GM19238 (cell line): ENCODE measurements at regions not wholly inside any gene's neighbourhood (a gene's known extent, or its start where the extent isn't known, plus 50 kb on each side); places are given as distances from the start of the nearest gene placed in this dataset.
"Not testable (repeated sequence)": the region's sequence is repeated elsewhere in the genome, so short reads cannot be mapped to it uniquely, and the experiment has no call there.

Source experiments
- DNase-seq: peaks from one replicate; pipeline ENCODE4 v3.0.0; 2011; ENCODE audit warnings: low spot score; ENCODE audit not compliant: insufficient read length

- no peak for DNase-seq
Measured at GRCh38 chr6:100099189-100100074, 105.4 kb upstream of the MCHR2 start.

DNA sequence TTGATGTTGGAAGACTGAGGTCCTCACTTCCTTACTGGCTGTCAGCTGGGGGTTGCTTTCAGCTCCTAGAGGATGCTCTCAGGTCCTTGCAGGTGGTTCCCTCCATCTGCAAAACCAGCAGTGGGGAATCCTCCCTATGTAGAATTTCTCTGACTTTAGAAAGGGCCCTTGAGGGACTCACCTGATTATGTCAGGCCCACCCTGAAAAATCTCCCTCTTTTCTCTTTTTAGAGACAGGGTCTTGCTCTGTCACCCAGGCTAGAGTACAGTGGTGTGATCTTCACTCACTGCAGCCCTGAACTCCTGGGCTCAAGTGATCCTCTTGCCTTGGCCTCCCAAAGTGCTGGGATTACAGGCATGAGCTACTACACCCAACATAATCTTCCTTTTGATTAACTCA lies 102.9 kb upstream of the MCHR2 start:
- no peak for DNase-seq

GRCh38 chr6:100096341-100096740 lies 102.3 kb upstream of the MCHR2 start:
- DNase-seq = no peak

DNA sequence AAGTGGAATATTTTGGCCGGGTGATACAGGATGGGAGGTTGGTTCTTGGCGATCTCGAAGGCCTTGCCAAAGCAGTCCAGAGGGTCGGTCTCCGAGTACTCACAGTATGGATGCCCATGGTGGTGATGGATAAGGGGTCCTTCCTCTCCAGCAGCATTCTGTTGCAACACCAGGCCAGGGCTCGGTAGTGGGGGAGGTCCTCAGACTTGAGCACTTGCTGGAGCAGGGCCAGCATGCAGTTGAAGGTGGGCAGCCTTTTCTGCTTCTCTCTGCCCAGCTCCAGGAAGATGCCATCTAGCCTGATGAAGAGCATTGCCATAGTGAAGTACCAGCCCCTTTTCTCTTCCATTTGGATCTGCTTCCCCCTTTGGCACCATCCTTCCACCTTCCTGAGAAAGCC lies 99.4 kb upstream of the MCHR2 start:
- no peak for DNase-seq

- DNase-seq = no peak
Measured at GRCh38 chr6:100088009-100088408, 94.0 kb upstream of the MCHR2 start.

- no peak for DNase-seq
Measured at GRCh38 chr6:100084991-100085364, 91.0 kb upstream of the MCHR2 start.

DNA sequence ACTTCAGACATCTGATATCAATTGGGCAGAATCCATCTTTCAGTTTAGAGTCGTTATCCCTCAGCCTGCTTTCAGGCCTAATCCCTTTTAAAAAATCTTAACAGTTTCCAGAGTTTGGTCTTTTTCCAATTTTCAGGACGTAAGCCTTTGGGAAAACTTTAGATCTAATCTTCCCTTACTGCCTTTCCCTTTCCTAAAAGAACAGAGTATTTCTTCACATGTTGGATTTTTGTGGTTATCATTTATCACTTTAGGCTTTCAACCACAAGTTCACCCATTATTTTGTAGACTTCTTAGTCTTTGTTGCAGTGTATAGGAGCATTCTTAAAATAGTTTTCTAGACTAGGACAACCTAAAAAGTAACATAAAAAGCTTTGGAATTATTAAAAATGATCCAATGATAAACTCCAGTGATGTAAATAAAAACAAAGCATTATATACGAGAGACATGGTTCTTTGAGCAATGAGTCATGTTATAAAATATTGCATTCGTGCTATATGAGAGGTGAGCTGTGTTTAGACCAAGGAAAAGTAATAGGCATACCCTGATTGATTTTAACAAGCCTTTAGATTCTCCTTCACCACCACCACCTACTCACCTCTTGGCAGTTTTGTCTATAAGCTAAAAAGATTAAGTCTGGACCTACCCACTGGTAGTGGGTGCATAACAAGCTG lies 90.4 kb upstream of the MCHR2 start:
- DNase-seq = no peak

DNA sequence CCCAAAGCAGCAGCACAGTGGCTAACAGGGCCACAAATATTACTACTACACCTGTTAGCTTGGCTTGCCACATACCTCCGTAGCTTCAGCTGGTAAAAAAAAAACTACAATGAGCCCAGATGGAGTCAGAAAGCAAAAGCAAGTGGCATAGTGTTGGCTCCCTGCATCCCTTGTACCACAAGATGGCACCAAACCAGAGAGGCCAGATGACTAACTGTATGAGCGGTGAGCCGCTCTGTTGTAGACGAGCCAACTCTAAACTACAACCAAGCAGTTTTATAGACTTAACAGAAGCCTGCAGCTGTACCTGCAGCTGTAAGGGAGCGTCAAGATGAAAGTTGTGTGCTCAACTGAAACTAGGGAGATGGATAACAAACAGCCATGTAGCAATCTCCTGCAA lies 84.5 kb upstream of the MCHR2 start:
- DNase-seq = no peak

GRCh38 chr6:100065348-100065747 lies 71.3 kb upstream of the MCHR2 start:
- DNase-seq = no peak

GRCh38 chr6:100062621-100063020 lies 68.6 kb upstream of the MCHR2 start:
- DNase-seq = no peak

DNA sequence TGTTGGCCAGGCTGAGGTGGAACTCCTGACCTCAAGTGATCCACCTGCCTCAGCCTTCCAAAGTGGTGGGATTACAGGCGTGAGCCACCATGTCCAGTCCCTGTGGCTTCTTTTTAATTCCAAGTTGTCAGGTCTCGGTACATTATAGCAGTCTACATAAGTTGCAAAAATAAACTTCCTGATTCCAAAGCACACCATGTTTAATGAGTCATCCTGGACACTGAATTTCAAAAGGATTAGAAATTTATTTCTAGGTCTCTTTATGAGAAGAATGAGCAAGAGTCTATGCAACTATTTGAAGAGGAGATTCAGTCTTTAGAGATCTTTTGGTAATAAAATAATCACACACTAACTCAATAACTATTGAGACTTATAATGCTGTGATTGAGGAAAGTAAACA lies 63.9 kb upstream of the MCHR2 start:
- DNase-seq = no peak

- no peak for DNase-seq
Measured at GRCh38 chr6:100050550-100050949, 56.5 kb upstream of the MCHR2 start.

DNA sequence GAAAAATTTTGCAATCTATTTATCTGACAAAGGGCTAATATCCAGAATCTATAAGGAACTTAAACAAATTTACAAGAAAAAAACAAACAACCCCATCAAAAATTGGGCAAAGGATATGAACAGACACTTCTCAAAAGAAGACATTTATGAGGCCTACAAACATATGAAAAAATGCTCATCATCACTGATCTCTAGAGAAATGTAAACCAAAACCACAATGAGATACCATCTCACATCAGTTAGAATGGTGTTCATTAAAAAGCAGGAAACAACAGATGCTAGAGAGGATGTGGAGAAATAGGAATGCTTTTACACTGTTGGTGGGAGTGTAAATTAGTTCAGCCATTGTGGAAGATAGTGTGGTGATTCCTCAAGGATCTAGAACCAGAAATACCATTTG lies 49.9 kb upstream of the MCHR2 start:
- DNase-seq = not testable (repeated sequence)
